Smooth muscle cell (in vitro differentiated cells): ENCODE measurements at regions not wholly inside any gene's neighbourhood (a gene's known extent, or its start where the extent isn't known, plus 50 kb on each side); places are given as distances from the start of the nearest gene placed in this dataset.
A peak's percentile ranks its signal among the peaks of the same experiment; 100 is the strongest.

Experiments
- DNase-seq: peaks from one replicate; lab custom pipeline; 2025; ENCODE audit not compliant: unreplicated experiment; lab: John Stamatoyannopoulos, UW
- H2AFZ ChIP-seq: fragments of 200-600 bp; sonication (generic); 2 replicates; pipeline ENCODE4 v1.6.0; 2016; ENCODE audit warnings: antibody characterized with exemption, low read depth, mild to moderate bottlenecking
- H3F3A ChIP-seq: fragments of 200-600 bp; sonication (generic); 2 replicates; pipeline ENCODE4 v1.6.0; 2017; ENCODE audit warnings: antibody characterized with exemption, low read depth
- H3K27ac ChIP-seq: fragments of 200-600 bp; sonication (generic); 2 replicates; pipeline ENCODE4 v1.5.1; 2016; ENCODE audit warnings: low read depth, mild to moderate bottlenecking
- H3K27me3 ChIP-seq: fragments of 200-600 bp; sonication (generic); 2 replicates; pipeline ENCODE4 v1.6.1; 2016; ENCODE audit warnings: low read depth, mild to moderate bottlenecking
- H3K36me3 ChIP-seq: fragments of 200-600 bp; sonication (generic); 2 replicates; pipeline ENCODE4 v1.5.1; 2016; ENCODE audit warnings: low read depth
- H3K4me1 ChIP-seq: fragments of 200-600 bp; sonication (generic); 2 replicates; pipeline ENCODE4 v1.5.1; 2016; ENCODE audit warnings: low read depth
- H3K4me2 ChIP-seq: fragments of 200-600 bp; sonication (generic); 2 replicates; pipeline ENCODE4 v1.6.0; 2016; ENCODE audit warnings: mild to moderate bottlenecking
- H3K4me3 ChIP-seq: fragments of 200-600 bp; sonication (generic); 2 replicates; pipeline ENCODE4 v1.5.1; 2016; ENCODE audit warnings: mild to moderate bottlenecking
- H3K79me2 ChIP-seq: fragments of 200-600 bp; sonication (generic); 2 replicates; pipeline ENCODE4 v1.6.0; 2016; ENCODE audit warnings: low read depth, mild to moderate bottlenecking
- H3K9ac ChIP-seq: fragments of 200-600 bp; sonication (generic); 2 replicates; pipeline ENCODE4 v1.6.0; 2016; ENCODE audit warnings: low read depth
- H3K9me3 ChIP-seq: fragments of 200-600 bp; sonication (generic); replicated peaks from 2 replicates; pipeline ENCODE4 v1.5.1; 2016; ENCODE audit warnings: low read depth
- H4K20me1 ChIP-seq: fragments of 200-600 bp; sonication (generic); 2 replicates; pipeline ENCODE4 v1.6.0; 2016; ENCODE audit warnings: low read depth
- CTCF ChIP-seq: fragments of 200-600 bp; sonication (generic); IDR thresholded peaks from 2 replicates; pipeline ENCODE4 v1.5.1; 2017; ENCODE audit warnings: borderline replicate concordance, mild to moderate bottlenecking, antibody characterized with exemption; ENCODE audit not compliant: insufficient read depth, poor library complexity, severe bottlenecking
- WGBS: methylation state at CpG from one replicate; pipeline ENCODE4 v1.1.7; 2016; ENCODE audit warnings: low lambda C conversion rate; 5-methylcytosine and 5-hydroxymethylcytosine counted together

DNA sequence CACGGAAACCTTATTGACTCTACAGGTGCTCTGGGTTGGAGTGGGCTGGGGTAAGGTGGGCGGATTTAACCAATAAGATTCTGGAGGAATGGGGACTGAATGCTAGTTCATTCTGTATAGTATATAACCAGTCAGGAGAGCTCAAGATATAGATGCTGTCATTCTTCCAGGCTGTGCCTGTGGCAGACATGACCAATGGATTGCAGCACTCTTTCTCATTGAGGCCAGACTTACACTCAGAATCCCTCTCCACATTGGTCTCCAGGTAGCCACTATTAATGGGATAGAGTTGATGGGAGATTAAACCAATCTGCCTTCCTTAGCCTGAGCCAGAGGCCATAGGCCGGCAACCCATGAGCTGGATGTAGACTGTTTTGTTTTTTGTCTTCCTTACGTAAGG lies 82.8 kb upstream of the MEF2A start:
- H3F3A ChIP-seq, result peaks cover 7% of the 10 kb centered on the region
- no peaks in the 10 kb centered on the region for H3K9me3 ChIP-seq
- H4K20me1 ChIP-seq, result no peaks in the 10 kb centered on the region
- TF ChIP-seq CTCF, result no peak
- DNase-seq, result no peak
- H3K79me2 ChIP-seq, result no peaks in the 10 kb centered on the region
- H3K27me3 ChIP-seq, result no peaks in the 10 kb centered on the region
- no peaks in the 10 kb centered on the region for H3K36me3 ChIP-seq
- WGBS, result 100% methylated on average over 4 of the region's 4 CpGs
- no peak overlapping the region for H2AFZ ChIP-seq
- peaks cover 10% of the 10 kb centered on the region for H3K4me1 ChIP-seq
- no peak overlapping the region for H3K27ac ChIP-seq
- H3K4me3 ChIP-seq, result no peak overlapping the region
- H3K9ac ChIP-seq, result no peak overlapping the region
- no peak overlapping the region for H3K4me2 ChIP-seq

DNA sequence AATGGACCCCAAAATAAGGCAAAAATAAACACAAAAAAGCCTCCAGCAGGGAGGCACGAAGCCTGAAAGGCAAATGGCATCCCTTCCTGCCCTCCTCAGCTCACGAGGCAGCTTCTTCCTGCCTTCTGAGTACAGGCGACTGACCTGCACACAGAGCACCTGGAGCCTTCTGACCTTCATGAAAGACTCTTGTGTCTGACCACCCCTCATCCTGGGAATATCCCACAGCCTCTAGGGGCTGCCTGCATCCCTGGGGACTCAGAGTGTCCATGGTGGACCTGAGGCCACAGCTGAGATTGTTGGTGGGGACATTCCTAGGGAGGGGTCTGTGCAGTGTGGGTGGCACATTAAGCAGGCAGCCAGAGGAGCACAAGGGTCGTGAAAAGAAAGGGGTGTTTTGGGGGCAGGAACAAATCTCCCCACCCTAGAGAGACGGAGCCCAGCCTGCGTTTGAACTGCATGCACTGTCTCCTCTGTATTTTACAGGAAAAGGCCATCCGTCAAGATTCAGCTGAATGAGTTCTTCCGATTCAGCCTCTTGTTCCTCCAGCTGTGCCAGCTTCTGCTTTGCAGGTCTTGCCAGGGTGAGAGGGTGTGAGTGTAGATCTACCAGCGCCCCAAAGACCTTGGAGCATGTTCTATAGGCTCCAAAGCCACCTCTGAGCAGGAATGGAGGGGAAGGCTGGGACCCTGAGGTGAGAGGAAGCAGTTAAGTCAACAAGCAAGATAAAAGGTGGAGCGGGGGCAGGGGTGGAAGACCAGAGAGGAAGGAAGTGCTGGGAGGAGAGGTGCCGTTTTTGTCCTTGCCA lies 80.4 kb upstream of the MEF2A start:
- H3K27ac ChIP-seq, result no peak overlapping the region
- no peak overlapping the region for H3K4me3 ChIP-seq
- no peaks in the 10 kb centered on the region for H3K36me3 ChIP-seq
- peaks cover 10% of the 10 kb centered on the region for H3K4me1 ChIP-seq
- no peaks in the 10 kb centered on the region for H3K27me3 ChIP-seq
- H3K9ac ChIP-seq, result no peak overlapping the region
- WGBS, result 76% methylated on average over 11 of the region's 11 CpGs
- no peaks in the 10 kb centered on the region for H3K9me3 ChIP-seq
- no peak for DNase-seq
- peaks cover 7% of the 10 kb centered on the region for H3F3A ChIP-seq
- no peaks in the 10 kb centered on the region for H4K20me1 ChIP-seq
- no peak for TF ChIP-seq CTCF
- no peak overlapping the region for H3K4me2 ChIP-seq
- H2AFZ ChIP-seq, result no peak overlapping the region
- no peaks in the 10 kb centered on the region for H3K79me2 ChIP-seq

- Histone ChIP-seq H3K36me3 (no peaks in the 10 kb centered on the region), H3K4me2 (peak overlapping the region; percentile 83), H3K9ac (no peak overlapping the region), H3K27me3 (no peaks in the 10 kb centered on the region), H3K4me3 (peak overlapping the region; percentile 42), H3K79me2 (no peaks in the 10 kb centered on the region), H4K20me1 (no peaks in the 10 kb centered on the region), H3K27ac (no peak overlapping the region), H2AFZ (peak overlapping the region; percentile 74), H3K4me1 (peaks cover 10% of the 10 kb centered on the region), H3F3A (peaks cover 7% of the 10 kb centered on the region), H3K9me3 (no peaks in the 10 kb centered on the region)
- no peak for TF ChIP-seq CTCF
- no peak for DNase-seq
- 27% methylated on average over 9 of the region's 9 CpGs for WGBS
These were observed 79.8 kb upstream of the MEF2A start for GRCh38 chr15:99485992-99486370.
